Activated T-cell treated with anti-CD3 and anti-CD28 coated beads for 1 hour (primary cell): ENCODE measurements at regions not wholly inside any gene's neighbourhood (a gene's known extent, or its start where the extent isn't known, plus 50 kb on each side); places are given as distances from the start of the nearest gene placed in this dataset.

Experiments
- DNase-seq: peaks from one replicate; pipeline ENCODE4 v3.0.0-alpha.2; 2020; ENCODE audit warnings: low read depth

- DNase-seq, result no peak
Observed at GRCh38 chr11:115687934-115688333, 183.7 kb upstream of the CADM1 start.

- DNase-seq, result no peak
Observed at GRCh38 chr11:115684699-115685098, 180.5 kb upstream of the CADM1 start.

- no peak for DNase-seq
Observed at GRCh38 chr11:115684135-115684534, 179.9 kb upstream of the CADM1 start.

DNA sequence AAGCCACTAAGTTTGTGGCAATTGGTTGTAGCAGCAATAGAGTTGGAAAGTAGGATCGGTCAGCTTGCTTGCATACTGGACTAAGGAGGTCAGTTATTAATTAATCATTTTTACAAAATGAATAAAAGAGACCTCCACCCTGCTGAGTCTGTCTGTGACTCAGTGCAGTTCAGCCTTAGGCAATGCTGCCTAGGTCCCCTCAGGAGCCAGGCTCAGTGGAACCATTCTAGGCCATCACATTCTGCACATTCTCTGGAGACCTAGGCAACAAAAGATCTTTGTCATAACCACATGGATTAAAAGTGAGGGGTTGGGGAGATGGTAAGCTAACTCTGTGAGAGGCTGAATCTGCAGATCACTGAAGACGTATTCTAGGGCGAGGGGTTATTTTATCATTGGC is 178.7 kb upstream of the CADM1 start:
- no peak for DNase-seq

DNA sequence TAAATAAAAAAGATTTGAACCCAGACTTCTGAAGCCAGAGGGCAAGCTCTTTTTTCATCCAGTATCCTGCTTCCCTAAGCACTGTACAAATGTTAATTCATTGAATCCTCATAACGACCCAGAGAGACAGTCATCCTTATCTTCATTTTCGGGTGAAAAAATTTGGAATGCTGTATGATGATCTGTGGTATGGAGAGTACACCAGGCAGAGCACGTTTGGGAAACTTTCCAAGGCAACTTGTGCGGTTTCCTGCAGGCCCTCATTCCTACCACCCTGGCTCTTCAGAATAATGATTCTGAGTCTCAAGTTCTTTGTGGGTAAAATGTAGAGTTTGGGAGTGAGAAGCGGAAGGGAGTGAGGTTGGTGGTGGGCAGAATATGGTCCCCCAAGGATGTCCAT is 177.9 kb upstream of the CADM1 start:
- no peak for DNase-seq

- DNase-seq, result no peak
Observed at GRCh38 chr11:115679945-115680344, 175.7 kb upstream of the CADM1 start.

DNA sequence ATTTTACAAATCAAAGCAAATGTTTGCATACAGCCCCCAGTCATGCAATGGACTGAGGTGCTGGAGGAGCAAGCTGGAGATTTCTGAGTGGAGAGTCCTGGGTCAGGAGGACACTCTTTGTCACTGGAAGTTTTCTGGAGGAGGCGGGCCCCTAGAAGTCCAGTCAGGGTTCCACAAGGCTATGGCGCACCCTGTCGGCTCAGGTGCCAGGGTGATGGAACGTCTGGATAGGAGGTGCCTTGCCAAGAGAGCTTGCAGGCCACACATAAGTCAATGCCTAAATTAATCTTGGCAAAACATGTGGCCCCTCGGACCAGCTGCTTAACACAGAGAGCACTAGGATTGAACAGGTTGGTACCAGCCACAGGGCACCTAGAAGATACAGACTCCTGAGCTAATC is 174.7 kb upstream of the CADM1 start:
- DNase-seq, result no peak

- DNase-seq, result no peak
Observed at GRCh38 chr11:115677190-115677589, 173.0 kb upstream of the CADM1 start.

- DNase-seq, result no peak
Observed at GRCh38 chr11:115676768-115677167, 172.6 kb upstream of the CADM1 start.

GRCh38 chr11:115676206-115676605 is 172.0 kb upstream of the CADM1 start:
- DNase-seq, result no peak

DNA sequence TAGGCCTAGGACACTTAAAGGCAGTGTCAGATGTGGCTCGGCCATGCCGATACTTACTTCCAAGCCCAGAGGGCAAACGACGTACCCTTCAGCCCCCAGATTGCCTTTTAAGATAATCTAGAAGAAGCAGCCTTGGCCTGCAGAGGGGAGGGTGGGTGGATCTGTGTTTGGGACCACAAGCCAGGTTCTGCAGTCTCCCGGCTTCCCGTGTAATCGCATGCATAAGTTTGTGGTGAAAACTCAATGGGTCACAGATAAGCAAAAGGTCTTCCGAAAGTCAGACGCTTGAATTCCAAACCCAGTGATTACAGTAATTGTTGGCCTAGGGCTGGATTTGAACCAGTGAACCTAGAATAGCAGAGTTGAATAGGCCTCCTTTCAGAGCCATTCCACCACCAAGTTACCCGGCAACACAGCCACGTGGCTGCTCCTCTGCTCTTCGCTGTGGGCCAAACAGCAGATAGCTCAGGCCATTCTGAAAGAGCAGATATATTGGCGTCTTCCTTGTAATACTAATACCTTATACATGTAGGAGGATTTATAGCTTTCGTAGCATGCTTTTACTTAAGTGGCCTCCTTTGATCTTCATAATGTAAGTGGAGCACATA is 170.8 kb upstream of the CADM1 start:
- no peak for DNase-seq

GRCh38 chr11:115674176-115674936 is 170.1 kb upstream of the CADM1 start:
- DNase-seq, result no peak

GRCh38 chr11:115673720-115674119 is 169.5 kb upstream of the CADM1 start:
- DNase-seq, result no peak

GRCh38 chr11:115672999-115673411 is 168.8 kb upstream of the CADM1 start:
- DNase-seq, result no peak

- no peak for DNase-seq
Observed at GRCh38 chr11:115672412-115672811, 168.2 kb upstream of the CADM1 start.

DNA sequence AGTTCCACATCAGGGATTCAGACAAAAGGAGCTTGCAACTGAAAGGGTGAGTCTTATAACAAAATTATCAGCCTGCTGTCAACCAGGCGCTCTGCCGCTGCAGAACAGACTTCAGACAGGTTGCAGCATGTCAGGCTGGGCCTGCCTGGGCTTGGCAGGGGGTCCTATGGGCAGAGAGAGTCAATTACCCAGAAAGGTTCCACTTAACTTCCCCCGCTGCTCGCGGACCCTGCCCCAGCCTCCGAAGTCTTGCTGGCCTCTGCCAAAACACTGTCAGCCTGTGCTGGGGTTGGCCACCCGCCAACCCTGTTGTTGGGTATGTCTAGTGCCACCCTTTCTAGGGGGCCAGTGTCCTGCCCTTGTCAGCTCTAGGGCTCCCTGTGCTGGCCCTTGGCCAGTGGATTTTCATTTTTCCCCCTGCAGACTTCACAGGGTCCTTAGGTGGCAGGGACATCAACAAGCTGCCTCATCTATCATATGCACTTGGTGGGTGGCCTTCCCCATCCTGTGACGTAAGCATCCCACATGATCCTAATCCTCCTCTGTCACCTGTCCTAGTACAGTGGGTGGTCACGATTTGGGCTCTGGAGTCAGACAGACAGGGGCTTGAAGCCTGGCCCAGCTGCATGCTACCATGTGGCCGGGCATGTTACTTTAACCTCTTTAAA is 166.5 kb upstream of the CADM1 start:
- DNase-seq, result no peak

DNA sequence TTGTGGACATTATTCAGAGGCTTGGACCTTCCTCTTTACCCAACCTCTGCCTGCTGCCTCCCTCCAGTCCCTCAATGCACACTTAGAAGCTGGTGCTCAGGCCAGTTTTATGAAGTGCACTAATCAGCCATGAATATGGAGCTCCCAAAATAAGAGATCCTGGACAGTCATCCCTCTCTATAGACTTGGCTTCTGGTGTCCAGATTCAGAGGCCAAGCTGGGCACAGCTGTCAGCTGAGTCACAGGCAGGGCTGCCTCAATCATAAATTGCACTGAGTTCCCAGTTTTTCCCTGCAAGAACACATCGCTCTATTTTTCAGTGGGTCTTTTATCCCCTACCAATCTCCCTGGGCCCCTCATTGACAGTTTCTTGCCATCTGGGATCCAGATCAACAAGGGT is 161.7 kb upstream of the CADM1 start:
- no peak for DNase-seq

GRCh38 chr11:115665175-115665821 is 161.1 kb upstream of the CADM1 start:
- DNase-seq, result no peak

DNA sequence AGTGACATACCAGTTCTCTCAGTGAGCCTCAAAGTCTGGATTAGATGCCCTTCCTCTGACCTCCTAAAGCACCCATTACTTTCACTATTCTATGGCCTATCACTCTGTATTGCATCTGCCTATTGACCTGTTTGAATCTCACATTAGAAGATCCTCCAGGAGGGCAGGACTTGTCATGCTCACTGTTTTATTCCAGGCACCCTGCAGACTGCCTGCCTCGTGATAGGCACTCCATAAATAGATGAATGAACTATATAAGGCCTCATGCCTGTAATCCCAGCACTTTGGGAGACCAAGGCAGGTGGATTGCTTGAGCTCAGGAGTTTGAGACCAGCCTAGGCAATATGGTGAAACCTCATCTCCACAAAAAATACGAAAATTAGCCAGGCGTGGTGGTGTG is 160.1 kb upstream of the CADM1 start:
- DNase-seq, result no peak

GRCh38 chr11:115663790-115664189 is 159.6 kb upstream of the CADM1 start:
- no peak for DNase-seq

- DNase-seq, result no peak
Observed at GRCh38 chr11:115660030-115660805, 156.0 kb upstream of the CADM1 start.
